Mesenchymal stem cell (in vitro differentiated cells and primary cell): ENCODE measurements at regions not wholly inside any gene's neighbourhood (a gene's known extent, or its start where the extent isn't known, plus 50 kb on each side); places are given as distances from the start of the nearest gene placed in this dataset.

ENCODE experiments used
- DNase-seq: peaks from one replicate; pipeline ENCODE4 v3.0.0-alpha.2; 2013
- H2AFZ ChIP-seq: one replicate; pipeline ENCODE4 v1.6.1; 2013; ENCODE audit warnings: low read depth, mild to moderate bottlenecking, control low read depth, inconsistent platforms, low read length, moderate library complexity
- H2AK5ac ChIP-seq: 2 replicates; pipeline ENCODE4 v1.6.1; 2013; ENCODE audit warnings: low read length, moderate library complexity, mild to moderate bottlenecking, inconsistent platforms; ENCODE audit not compliant: severe bottlenecking
- H2BK120ac ChIP-seq: one replicate; pipeline ENCODE4 v1.6.1; 2013; ENCODE audit warnings: low read depth, mild to moderate bottlenecking, inconsistent platforms, low read length, moderate library complexity
- H2BK12ac ChIP-seq, 2 experiments: one replicate each; pipeline ENCODE4 v1.6.1; 2013; ENCODE audit warnings: inconsistent platforms in 2 of 2, low read length in 2 of 2, mild to moderate bottlenecking in 2 of 2, moderate library complexity in 2 of 2, control low read depth in 1 of 2
- H2BK15ac ChIP-seq: one replicate; pipeline ENCODE4 v1.6.1; 2013; ENCODE audit warnings: mild to moderate bottlenecking, low read depth, inconsistent platforms; ENCODE audit not compliant: poor library complexity, severe bottlenecking
- H2BK5ac ChIP-seq: 2 replicates; pipeline ENCODE4 v1.6.1; 2013; ENCODE audit warnings: low read depth, mild to moderate bottlenecking, low read length, control low read depth, inconsistent platforms; ENCODE audit not compliant: poor library complexity, severe bottlenecking
- H3K14ac ChIP-seq, 2 experiments: one replicate each; pipeline ENCODE4 v1.6.1; 2013; ENCODE audit warnings: inconsistent platforms in 2 of 2, low read length in 2 of 2, control low read depth in 1 of 2, mild to moderate bottlenecking in 1 of 2, moderate library complexity in 1 of 2
- H3K18ac ChIP-seq, 2 experiments: one replicate each; pipeline ENCODE4 v1.6.1; 2013; ENCODE audit warnings: inconsistent platforms in 2 of 2, low read length in 2 of 2, control low read depth in 1 of 2, low read depth in 1 of 2, mild to moderate bottlenecking in 1 of 2
- H3K23ac ChIP-seq, 2 experiments: one replicate each; pipeline ENCODE4 v1.6.1; 2013; ENCODE audit warnings: inconsistent platforms in 2 of 2, low read length in 2 of 2, mild to moderate bottlenecking in 2 of 2, moderate library complexity in 2 of 2, control low read depth in 1 of 2
- H3K27ac ChIP-seq: 2 replicates; pipeline ENCODE4 v1.5.1; 2013; ENCODE audit warnings: mild to moderate bottlenecking, moderate library complexity, low read length, control low read depth, inconsistent platforms; ENCODE audit not compliant: poor library complexity, severe bottlenecking
- H3K27me3 ChIP-seq, 2 experiments: 2 replicates each; pipeline versions ENCODE4 v1.6.1 to v1.7.0; 2013; ENCODE audit warnings: low read length in 2 of 2, mild to moderate bottlenecking in 2 of 2, moderate library complexity in 2 of 2, control low read depth in 1 of 2, inconsistent platforms in 1 of 2; ENCODE audit not compliant: control insufficient read depth in 1 of 2, insufficient read depth in 1 of 2
- H3K36me3 ChIP-seq, 2 experiments: 2 replicates each; pipeline versions ENCODE4 v1.6.1 to v1.7.0; 2013; ENCODE audit warnings: low read length in 2 of 2, control low read depth in 1 of 2, inconsistent platforms in 1 of 2, low read depth in 1 of 2, mild to moderate bottlenecking in 1 of 2; ENCODE audit not compliant: insufficient read depth in 2 of 2, control insufficient read depth in 1 of 2
- H3K4ac ChIP-seq, 2 experiments: one replicate each; pipeline ENCODE4 v1.6.1; 2013; ENCODE audit warnings: inconsistent platforms in 2 of 2, low read length in 2 of 2, mild to moderate bottlenecking in 2 of 2, moderate library complexity in 2 of 2, control low read depth in 1 of 2, low read depth in 1 of 2
- H3K4me1 ChIP-seq: 2 replicates; pipeline ENCODE4 v1.6.1; 2013; ENCODE audit warnings: low read depth, low read length, control low read depth; ENCODE audit not compliant: control insufficient read depth, insufficient read depth
- H3K4me2 ChIP-seq: 2 replicates; pipeline ENCODE4 v1.6.1; 2013; ENCODE audit warnings: low read length, mild to moderate bottlenecking, inconsistent platforms; ENCODE audit not compliant: poor library complexity, severe bottlenecking
- H3K4me3 ChIP-seq, 2 experiments: 2 replicates each; pipeline versions ENCODE4 v1.5.1 to v1.7.0; 2013; ENCODE audit warnings: low read length in 2 of 2, mild to moderate bottlenecking in 2 of 2, control low read depth in 1 of 2, low read depth in 1 of 2; ENCODE audit not compliant: insufficient read depth in 1 of 2
- H3K79me1 ChIP-seq: replicated peaks from 2 replicates; pipeline ENCODE4 v1.6.1; 2013; ENCODE audit warnings: mild to moderate bottlenecking, control low read depth, low read length, inconsistent platforms; ENCODE audit not compliant: poor library complexity, severe bottlenecking
- H3K9ac ChIP-seq: 2 replicates; pipeline ENCODE4 v1.7.0; 2013; ENCODE audit warnings: mild to moderate bottlenecking, low read length, moderate library complexity
- H3K9me3 ChIP-seq: 2 replicates; pipeline ENCODE4 v1.7.0; 2013; ENCODE audit warnings: mild to moderate bottlenecking, low read length; ENCODE audit not compliant: control insufficient read depth
- H4K8ac ChIP-seq: one replicate; pipeline ENCODE4 v1.6.1; 2013; ENCODE audit warnings: inconsistent platforms, mild to moderate bottlenecking, low read length, moderate library complexity
- H4K91ac ChIP-seq: one replicate; pipeline ENCODE4 v1.6.1; 2013; ENCODE audit warnings: mild to moderate bottlenecking, low read length, inconsistent platforms
- WGBS: methylation state at CpG from one replicate; pipeline ENCODE4 v1.1.7; 2013; ENCODE audit warnings: mixed read lengths; 5-methylcytosine and 5-hydroxymethylcytosine counted together

DNA sequence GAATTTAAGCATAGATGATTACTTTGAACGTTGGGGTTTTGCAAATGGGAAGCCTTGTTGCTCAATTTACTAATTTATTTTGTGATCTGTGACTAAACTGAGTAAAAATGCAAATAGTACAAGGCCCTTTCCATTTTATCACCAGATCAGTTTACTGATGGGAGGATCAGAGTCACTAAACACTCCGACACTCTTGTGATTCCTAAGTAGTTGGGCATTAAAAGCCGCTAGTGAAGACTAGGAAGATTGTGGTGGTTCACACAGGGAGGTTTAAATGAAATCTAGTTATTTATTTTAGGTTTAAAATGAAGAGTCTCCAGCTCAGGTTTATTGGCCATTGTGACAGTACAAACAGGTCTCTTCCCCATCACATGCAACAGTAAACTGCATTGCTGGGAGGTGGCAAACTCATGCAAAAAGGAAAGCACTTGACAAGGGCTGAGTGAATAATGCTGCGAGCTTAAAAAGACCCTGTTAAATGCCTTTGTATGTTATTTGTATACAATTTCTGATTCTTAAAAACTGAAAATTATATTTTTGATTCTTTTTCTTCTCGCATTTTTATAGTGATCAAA is 394.8 kb upstream of the FANCL start:
- Histone ChIP-seq H2BK120ac (no peak overlapping the region), H3K4ac (no peak overlapping the region), H3K27ac (no peak overlapping the region), H3K27me3 (no peaks in the 10 kb centered on the region), H3K36me3 (no peaks in the 10 kb centered on the region), H3K9me3 (no peaks in the 10 kb centered on the region), H3K4me1 (peaks cover 2% of the 10 kb centered on the region), H3K18ac (no peak overlapping the region), H3K79me1 (no peaks in the 10 kb centered on the region), H3K4me2 (no peak overlapping the region), H2BK12ac (no peak overlapping the region), H3K9ac (no peak overlapping the region), H2BK15ac (no peak overlapping the region), H3K4me3 (no peak overlapping the region), H3K14ac (no peak overlapping the region), H3K23ac (no peak overlapping the region), H4K91ac (no peak overlapping the region), H4K8ac (no peak overlapping the region), H2BK5ac (no peak overlapping the region), H2AK5ac (no peak overlapping the region), H2AFZ (no peak overlapping the region)
- 93% methylated on average over 3 of the region's 5 CpGs for WGBS
- no peak for DNase-seq

DNA sequence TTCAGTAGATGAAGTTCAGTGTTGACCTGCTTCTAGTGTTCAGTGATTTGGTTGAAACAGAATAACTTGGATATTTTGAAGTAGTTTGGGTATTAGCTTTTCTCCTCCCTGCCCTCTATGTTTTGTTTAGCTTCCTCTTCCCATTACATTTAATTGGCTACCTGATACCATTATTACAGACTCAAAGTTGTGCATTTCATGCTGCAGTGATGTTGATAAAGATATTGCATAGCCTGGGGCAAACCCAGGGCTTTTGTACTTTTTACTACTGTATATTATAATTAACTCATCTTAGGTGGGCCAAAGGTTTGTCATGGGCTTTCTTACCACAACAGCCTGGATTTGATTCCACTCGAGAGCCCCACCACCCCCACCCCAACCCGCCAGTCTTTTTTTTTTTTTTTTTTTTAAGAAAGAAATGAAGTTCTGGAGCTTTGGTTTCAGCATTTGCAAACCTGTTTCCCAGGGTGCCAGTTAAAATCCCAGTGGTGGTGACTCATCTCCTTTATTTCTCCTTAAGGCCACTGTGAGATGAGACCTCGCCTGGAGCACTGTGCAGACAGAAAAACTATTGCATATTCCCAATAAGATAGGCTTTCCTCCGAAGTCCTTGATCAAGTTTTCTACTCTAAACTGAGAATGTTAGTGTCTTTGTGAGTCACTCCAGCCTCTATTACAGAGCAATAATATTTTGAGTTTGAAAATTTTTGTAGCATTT is 393.7 kb upstream of the FANCL start:
- no peak overlapping the region for H2BK120ac ChIP-seq
- H3K4me1 ChIP-seq: peaks cover 4% of the 10 kb centered on the region
- no peak overlapping the region for H3K4me2 ChIP-seq
- peak overlapping the region; percentile 59 for H3K27ac ChIP-seq
- H3K14ac ChIP-seq: no peak overlapping the region
- no peak overlapping the region for H2BK5ac ChIP-seq
- no peak overlapping the region for H3K23ac ChIP-seq
- no peaks in the 10 kb centered on the region for H3K27me3 ChIP-seq
- no CpG with 5 or more reads among the region's 4 CpGs for WGBS
- H2BK15ac ChIP-seq: no peak overlapping the region
- no peak overlapping the region for H2AFZ ChIP-seq
- no peak overlapping the region for H2AK5ac ChIP-seq
- no peak overlapping the region for H2BK12ac ChIP-seq
- H3K9ac ChIP-seq: no peak overlapping the region
- peak; percentile 27 for DNase-seq
- H3K4me3 ChIP-seq: no peak overlapping the region
- no peaks in the 10 kb centered on the region for H3K9me3 ChIP-seq
- H4K8ac ChIP-seq: no peak overlapping the region
- no peak overlapping the region for H3K18ac ChIP-seq
- no peaks in the 10 kb centered on the region for H3K36me3 ChIP-seq
- H4K91ac ChIP-seq: no peak overlapping the region
- H3K79me1 ChIP-seq: no peaks in the 10 kb centered on the region
- H3K4ac ChIP-seq: no peak overlapping the region

DNA sequence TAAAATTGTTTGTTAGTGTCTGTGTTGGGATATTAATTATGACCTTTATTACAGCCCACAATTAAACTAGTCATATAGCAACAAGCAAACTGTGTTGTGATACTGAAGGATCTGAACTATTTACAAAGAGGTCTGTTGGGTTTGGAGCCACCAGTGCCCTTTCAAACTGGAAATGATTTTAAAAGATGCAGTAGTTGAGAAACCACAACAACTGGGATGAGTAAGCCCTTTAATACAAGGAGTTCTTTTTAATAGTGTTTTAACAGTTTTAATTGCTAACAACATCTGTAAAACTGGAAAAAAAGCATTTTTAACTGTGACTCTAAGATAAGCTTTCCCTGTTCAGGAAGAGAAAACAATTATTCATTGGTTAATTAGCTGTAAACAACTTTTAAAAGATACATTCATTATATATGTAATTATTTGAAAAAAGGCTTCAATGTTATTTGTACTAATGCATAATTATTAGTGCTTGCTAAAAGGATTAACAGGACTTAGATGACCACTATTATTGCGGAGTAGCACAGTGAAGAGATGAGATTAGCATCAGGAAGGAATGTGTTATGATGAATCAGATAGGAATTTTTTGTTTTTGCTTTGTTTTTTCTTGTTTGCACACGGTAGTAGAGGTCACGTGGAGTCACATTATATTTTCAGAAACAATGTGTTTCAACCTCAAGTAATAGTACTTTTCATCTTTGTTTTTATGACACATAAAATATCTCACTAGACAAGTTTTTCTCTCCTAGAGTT is 392.7 kb upstream of the FANCL start:
- Histone ChIP-seq H3K79me1 (no peaks in the 10 kb centered on the region), H2AK5ac (no peak overlapping the region), H3K4me2 (no peak overlapping the region), H3K27me3 (no peaks in the 10 kb centered on the region), H3K14ac (no peak overlapping the region), H3K4me3 (no peak overlapping the region), H4K8ac (no peak overlapping the region), H3K4ac (no peak overlapping the region), H3K23ac (no peak overlapping the region), H3K4me1 (peaks cover 4% of the 10 kb centered on the region), H3K36me3 (no peaks in the 10 kb centered on the region), H2BK5ac (no peak overlapping the region), H3K18ac (no peak overlapping the region), H3K9me3 (no peaks in the 10 kb centered on the region), H2BK15ac (no peak overlapping the region), H2BK120ac (no peak overlapping the region), H3K27ac (peak overlapping the region; percentile 32), H3K9ac (no peak overlapping the region), H2AFZ (no peak overlapping the region), H4K91ac (no peak overlapping the region), H2BK12ac (no peak overlapping the region)
- WGBS: 13% methylated on average over 1 of the region's 3 CpGs
- DNase-seq: peak; percentile 38

DNA sequence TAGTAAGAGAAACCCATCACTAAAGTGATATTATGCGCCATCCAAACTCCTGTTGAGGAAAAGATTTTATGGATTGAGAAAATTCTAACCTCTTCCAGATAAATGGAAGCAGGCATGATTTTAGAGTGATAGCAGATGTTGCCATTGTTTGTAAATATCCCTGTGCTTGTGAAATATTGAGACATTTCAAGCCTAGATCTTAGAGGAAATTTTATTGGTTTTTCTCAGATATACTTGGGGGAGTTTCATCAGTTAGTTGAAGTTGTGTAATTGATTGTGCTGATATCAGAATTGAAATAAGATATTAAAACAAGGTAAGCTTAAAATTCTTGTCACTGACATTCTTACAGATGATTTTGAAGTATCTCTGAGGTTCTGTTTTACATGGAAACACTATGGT is 390.9 kb upstream of the FANCL start:
- 100% methylated on average over 1 of the region's 1 CpG for WGBS

More for the DNA sequence above, 390.9 kb upstream of the FANCL start:
- no peaks in the 10 kb centered on the region for H3K36me3 ChIP-seq
- H2BK15ac ChIP-seq: no peak overlapping the region
- H3K4me3 ChIP-seq: no peak overlapping the region
- no peak overlapping the region for H2BK5ac ChIP-seq
- no peak overlapping the region for H3K4ac ChIP-seq
- H3K27ac ChIP-seq: no peak overlapping the region
- H2AK5ac ChIP-seq: no peak overlapping the region
- no peak overlapping the region for H3K14ac ChIP-seq
- H3K4me2 ChIP-seq: no peak overlapping the region
- H2BK120ac ChIP-seq: no peak overlapping the region
- H2BK12ac ChIP-seq: no peak overlapping the region
- H3K9ac ChIP-seq: no peak overlapping the region
- no peak overlapping the region for H4K91ac ChIP-seq
- peaks cover 3% of the 10 kb centered on the region for H3K4me1 ChIP-seq
- DNase-seq: no peak
- no peaks in the 10 kb centered on the region for H3K79me1 ChIP-seq
- H3K18ac ChIP-seq: no peak overlapping the region
- no peak overlapping the region for H2AFZ ChIP-seq
- no peak overlapping the region for H3K23ac ChIP-seq
- H3K9me3 ChIP-seq: no peaks in the 10 kb centered on the region
- no peak overlapping the region for H4K8ac ChIP-seq
- no peaks in the 10 kb centered on the region for H3K27me3 ChIP-seq
